ENCODE measurements at regions not wholly inside any gene's neighbourhood (a gene's known extent, or its start where the extent isn't known, plus 50 kb on each side); places are given as distances from the start of the nearest gene placed in this dataset.

- TF ChIP-seq CTCF (conservative IDR thresholded peaks at IDR 0.05; ENCODE audit: low read depth, low read length) (no peak), POLR2A (IDR thresholded peaks at IDR 0.05; ENCODE audit: low read depth, low read length) (no peak), MXI1 (IDR thresholded peaks at IDR 0.05; ENCODE audit: borderline replicate concordance, low read depth, low read length) (no peak), USF2 (IDR thresholded peaks at IDR 0.05; ENCODE audit: low read depth, low read length) (no peak), SMC3 (IDR thresholded peaks at IDR 0.05; ENCODE audit: low read depth, low read length) (no peak), RFX5 (IDR thresholded peaks at IDR 0.05; ENCODE audit: low read depth, low read length) (no peak), FOS (IDR thresholded peaks at IDR 0.05; ENCODE audit: low read depth, low read length) (no peak), CHD1 (IDR thresholded peaks at IDR 0.05; ENCODE audit: low read depth, low read length) (no peak), NFE2L2 (IDR thresholded peaks at IDR 0.05; ENCODE audit: low read depth, low read length) (no peak), BHLHE40 (IDR thresholded peaks at IDR 0.05; ENCODE audit: low read depth, low read length) (no peak), RCOR1 (IDR thresholded peaks at IDR 0.05; ENCODE audit: insufficient replicate concordance, low read length) (no peak), RAD21 (IDR thresholded peaks at IDR 0.05; ENCODE audit: low read length) (no peak)
These were observed 604.5 kb downstream of the GABRG2 start for GRCh38 chr5:162672061-162672460.

Measured in IMR-90 (cell line).